GM23248 (cell line): ENCODE measurements at regions not wholly inside any gene's neighbourhood (a gene's known extent, or its start where the extent isn't known, plus 50 kb on each side); places are given as distances from the start of the nearest gene placed in this dataset.

Experiments used
- EZH2 ChIP-seq: fragments of 200-600 bp; sonication (generic); IDR thresholded peaks from 2 replicates; pipeline ENCODE4 v1.6.1; 2018; ENCODE audit warnings: antibody characterized with exemption, mild to moderate bottlenecking; ENCODE audit not compliant: insufficient read depth, poor library complexity, severe bottlenecking
- EZH2phosphoT487 ChIP-seq: fragments of 200-600 bp; sonication (generic); IDR thresholded peaks from 2 replicates; pipeline ENCODE4 v1.6.1; 2018; ENCODE audit warnings: antibody characterized with exemption, moderate library complexity, mild to moderate bottlenecking, low read depth; ENCODE audit not compliant: insufficient read depth

DNA sequence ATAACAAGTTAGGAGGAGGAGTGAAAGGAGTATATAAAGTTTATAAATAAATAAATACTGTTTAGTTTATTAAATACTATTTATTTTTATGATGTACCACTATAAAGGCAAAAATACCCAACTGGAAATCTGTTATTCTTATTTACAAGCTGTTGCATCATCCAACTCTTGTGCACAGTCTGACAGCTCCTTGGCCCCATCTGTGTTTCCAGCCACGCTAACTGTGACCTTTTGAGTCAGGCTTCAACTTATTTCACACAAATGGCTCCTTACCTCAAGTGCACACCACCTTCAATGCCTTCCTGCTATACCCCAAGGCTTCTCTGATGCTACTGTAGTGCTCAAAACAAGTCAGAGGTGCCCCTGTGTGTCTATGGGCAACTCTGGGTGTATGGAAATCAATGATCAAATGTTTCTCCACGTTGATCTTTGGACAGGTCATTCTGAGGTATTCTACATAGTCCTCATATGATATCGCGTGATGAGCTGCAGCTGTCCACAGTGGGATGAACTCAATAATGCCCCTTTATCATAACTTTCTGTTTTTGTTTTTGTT, 303.2 kb upstream of the GRAMD2B start:
- TF ChIP-seq EZH2phosphoT487 = no peak
- no peak for TF ChIP-seq EZH2
